Ovary (tissue), 3 donors: ENCODE measurements at regions not wholly inside any gene's neighbourhood (a gene's known extent, or its start where the extent isn't known, plus 50 kb on each side); places are given as distances from the start of the nearest gene placed in this dataset.

ENCODE experiments used
- EP300 ChIP-seq: sonication (generic); formaldehyde crosslinking; IDR thresholded peaks from one replicate; pipeline ENCODE4 v1.6.1; 2017; ENCODE audit warnings: antibody characterized with exemption
- POLR2A ChIP-seq: fragments of 450-650 bp; IDR thresholded peaks from one replicate; pipeline ENCODE4 v1.6.1; 2017; ENCODE audit warnings: antibody characterized with exemption, mild to moderate bottlenecking, moderate library complexity
- TF ChIP-seq, protein P1 (sequence below), 3 donors: fragments of 450-650 bp in 2 of 3; fragments of 200-600 bp in 1 of 3; IDR thresholded peaks; one replicate each; pipeline versions ENCODE4 v1.5.1 to v1.8.0; 2016 to 2022; ENCODE audit warnings: antibody characterized with exemption in 3 of 3, mild to moderate bottlenecking in 1 of 3
- donor health status: DM: no; HTN: no; CAD: no.

DNA sequence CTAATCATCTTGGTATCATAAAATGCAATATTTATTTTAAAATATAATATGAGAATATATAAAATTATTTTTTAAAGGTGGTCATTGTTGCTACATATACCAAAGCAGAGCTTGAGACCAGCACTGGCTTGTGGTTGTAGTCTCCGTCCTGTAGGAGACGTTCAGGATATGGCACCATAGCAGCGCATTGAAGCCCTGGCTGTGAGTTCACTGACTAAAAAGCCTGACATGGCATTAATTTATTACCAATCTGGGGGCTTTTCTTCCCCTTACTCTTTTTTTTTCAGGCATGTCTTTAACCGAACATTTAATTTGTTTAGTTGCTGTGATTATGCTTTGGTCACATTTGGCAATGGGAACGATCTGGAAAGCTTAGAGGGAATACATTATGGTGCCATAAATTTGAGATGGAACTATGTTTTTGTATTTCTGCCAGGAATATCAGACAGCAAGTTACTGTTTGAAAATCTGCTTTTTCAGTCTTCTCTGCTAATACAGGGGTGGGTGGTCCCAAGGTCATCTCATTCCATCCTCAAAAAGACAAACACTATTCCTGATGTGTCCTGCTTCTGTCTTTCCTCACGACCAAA is 108.5 kb downstream of the ZIC4 start:
- no peak for TF ChIP-seq POLR2A
- TF ChIP-seq, protein P1, sequence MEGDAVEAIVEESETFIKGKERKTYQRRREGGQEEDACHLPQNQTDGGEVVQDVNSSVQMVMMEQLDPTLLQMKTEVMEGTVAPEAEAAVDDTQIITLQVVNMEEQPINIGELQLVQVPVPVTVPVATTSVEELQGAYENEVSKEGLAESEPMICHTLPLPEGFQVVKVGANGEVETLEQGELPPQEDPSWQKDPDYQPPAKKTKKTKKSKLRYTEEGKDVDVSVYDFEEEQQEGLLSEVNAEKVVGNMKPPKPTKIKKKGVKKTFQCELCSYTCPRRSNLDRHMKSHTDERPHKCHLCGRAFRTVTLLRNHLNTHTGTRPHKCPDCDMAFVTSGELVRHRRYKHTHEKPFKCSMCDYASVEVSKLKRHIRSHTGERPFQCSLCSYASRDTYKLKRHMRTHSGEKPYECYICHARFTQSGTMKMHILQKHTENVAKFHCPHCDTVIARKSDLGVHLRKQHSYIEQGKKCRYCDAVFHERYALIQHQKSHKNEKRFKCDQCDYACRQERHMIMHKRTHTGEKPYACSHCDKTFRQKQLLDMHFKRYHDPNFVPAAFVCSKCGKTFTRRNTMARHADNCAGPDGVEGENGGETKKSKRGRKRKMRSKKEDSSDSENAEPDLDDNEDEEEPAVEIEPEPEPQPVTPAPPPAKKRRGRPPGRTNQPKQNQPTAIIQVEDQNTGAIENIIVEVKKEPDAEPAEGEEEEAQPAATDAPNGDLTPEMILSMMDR (IDR thresholded peaks at IDR 0.05): no peak
- no peak for TF ChIP-seq EP300
